CD4-positive, alpha-beta T cell (primary cell): ENCODE measurements at regions not wholly inside any gene's neighbourhood (a gene's known extent, or its start where the extent isn't known, plus 50 kb on each side); places are given as distances from the start of the nearest gene placed in this dataset.

Experiments
- ATAC-seq: fragments of 200-7000 bp; cut with Tn5 transposase; one replicate; pipeline ENCODE4 v1.10.0; 2022; ENCODE audit warnings: mild to moderate bottlenecking; ENCODE audit not compliant: poor library complexity
- CTCF ChIA-PET: fragments of 350-600 bp; sonication (Branson Sonifier 250); formaldehyde crosslinking; loops from one replicate; lab custom pipeline; 2021; ENCODE audit warnings: antibody characterized with exemption, inconsistent platforms; lab: Charles Lee
- POLR2A ChIA-PET: fragments of 350-600 bp; sonication (Branson Sonifier 250); formaldehyde crosslinking; loops from one replicate; lab custom pipeline; 2021; ENCODE audit warnings: antibody characterized with exemption, inconsistent platforms; lab: Charles Lee
- DNase-seq, 14 experiments: peaks; one replicate each; pipeline ENCODE4 v3.0.0-alpha.2; 2013 to 2020; ENCODE audit warnings: mixed read lengths in 2 of 14
- H3K27ac ChIP-seq, 2 donors: one replicate each; pipeline versions ENCODE4 v1.5.1 to v1.7.0; 2013; ENCODE audit warnings: low read length in 2 of 2, low read depth in 1 of 2, mild to moderate bottlenecking in 1 of 2
- H3K27me3 ChIP-seq, 2 experiments: 1 replicate in 1 of 2; 2 replicates in 1 of 2; pipeline versions ENCODE4 v1.6.1 to v1.7.0; 2013; ENCODE audit warnings: low read length in 2 of 2, control low read depth in 1 of 2, mild to moderate bottlenecking in 1 of 2, moderate library complexity in 1 of 2; ENCODE audit not compliant: insufficient read depth in 2 of 2, control insufficient read depth in 1 of 2
- H3K36me3 ChIP-seq: one replicate; pipeline ENCODE4 v1.6.1; 2013; ENCODE audit warnings: low read length, control low read depth; ENCODE audit not compliant: insufficient read depth
- H3K4me1 ChIP-seq: one replicate; pipeline ENCODE4 v1.6.1; 2013; ENCODE audit warnings: low read length, control low read depth; ENCODE audit not compliant: insufficient read depth
- H3K4me3 ChIP-seq: one replicate; pipeline ENCODE4 v1.5.1; 2013; ENCODE audit warnings: mild to moderate bottlenecking, low read length, moderate library complexity
- H3K9me3 ChIP-seq, 2 experiments: 1 replicate in 1 of 2; 2 replicates in 1 of 2; pipeline versions ENCODE4 v1.6.1 to v1.7.0; 2013; ENCODE audit warnings: low read length in 2 of 2, mild to moderate bottlenecking in 2 of 2, control low read depth in 1 of 2, moderate library complexity in 1 of 2; ENCODE audit not compliant: control insufficient read depth in 1 of 2, insufficient read depth in 1 of 2
- H3K27ac Mint-ChIP-seq: one replicate; pipeline ENCODE4 v1.8.0; 2020; ENCODE audit warnings: mixed read lengths
- H3K27me3 Mint-ChIP-seq: one replicate; pipeline ENCODE4 v1.8.0; 2021; ENCODE audit warnings: mixed read lengths
- H3K36me3 Mint-ChIP-seq: one replicate; pipeline ENCODE4 v1.8.0; 2021; ENCODE audit warnings: low read depth, mixed read lengths
- H3K4me1 Mint-ChIP-seq: one replicate; pipeline ENCODE4 v1.8.0; 2021; ENCODE audit warnings: low read depth, mixed read lengths
- H3K4me3 Mint-ChIP-seq: one replicate; pipeline ENCODE4 v1.8.0; 2020; ENCODE audit warnings: mild to moderate bottlenecking, mixed read lengths
- H3K9me3 Mint-ChIP-seq: one replicate; pipeline ENCODE4 v1.8.0; 2020; ENCODE audit warnings: mixed read lengths
- CTCF ChIP-seq: fragments of 200-600 bp; IDR thresholded peaks from one replicate; pipeline ENCODE4 v1.8.0; 2022; ENCODE audit warnings: antibody characterized with exemption, mild to moderate bottlenecking
- intact Hi-C, 2 experiments: fragments of 100-400 bp; cut with DNase I in 1 of 2; cut with micrococcal nuclease in 1 of 2; formaldehyde crosslinking; loops; one replicate each; pipeline versions ENCODE4 v1.15.1 to v1.9.0; 2023 to 2025; cut with DNase I, micrococcal nuclease

GRCh38 chr2:65845442-65846182, 413.2 kb upstream of the SPRED2 start:
- Histone ChIP-seq H3K36me3 (no peaks in the 10 kb centered on the region), H3K27me3 (no peaks in the 10 kb centered on the region), H3K9me3 (peaks cover 0 to 12% of the 10 kb centered on the region in 2 experiments), H3K4me1 (no peaks in the 10 kb centered on the region), H3K27ac (no peak overlapping the region), H3K4me3 (no peak overlapping the region)
- Mint-ChIP-seq H3K9me3 (peaks cover 3% of the 10 kb centered on the region), H3K4me3 (no peak overlapping the region), H3K4me1 (no peaks in the 10 kb centered on the region), H3K27ac (no peak overlapping the region), H3K36me3 (no peaks in the 10 kb centered on the region), H3K27me3 (peaks cover 5% of the 10 kb centered on the region)
- CTCF ChIA-PET: no interaction called here
- ATAC-seq (no peak), DNase-seq (no peak)
- TF ChIP-seq CTCF: no peak
- intact Hi-C loops: no loop called here
- POLR2A ChIA-PET: no interaction called here

GRCh38 chr2:65842104-65842503, 409.7 kb upstream of the SPRED2 start:
- no peaks in the 10 kb centered on the region for H3K36me3 ChIP-seq
- H3K9me3 ChIP-seq: peaks cover 0 to 5% of the 10 kb centered on the region in 2 experiments
- ChIA-PET POLR2A (no interaction called here), CTCF (no interaction called here)
- H3K36me3 Mint-ChIP-seq: no peaks in the 10 kb centered on the region
- DNase-seq (no peak), ATAC-seq (no peak)
- H3K27me3 ChIP-seq: no peaks in the 10 kb centered on the region
- no peak overlapping the region for H3K4me3 Mint-ChIP-seq
- H3K27ac Mint-ChIP-seq: no peak overlapping the region
- H3K9me3 Mint-ChIP-seq: peaks cover 3% of the 10 kb centered on the region
- H3K4me1 ChIP-seq: no peaks in the 10 kb centered on the region
- H3K4me1 Mint-ChIP-seq: no peaks in the 10 kb centered on the region
- intact Hi-C loops: no loop called here
- TF ChIP-seq CTCF: no peak
- peaks cover 5% of the 10 kb centered on the region for H3K27me3 Mint-ChIP-seq
- no peak overlapping the region for H3K27ac ChIP-seq
- no peak overlapping the region for H3K4me3 ChIP-seq

- Mint-ChIP-seq H3K27ac (no peak overlapping the region), H3K4me3 (no peak overlapping the region), H3K36me3 (no peaks in the 10 kb centered on the region), H3K27me3 (no peaks in the 10 kb centered on the region), H3K9me3 (peaks cover 2% of the 10 kb centered on the region), H3K4me1 (no peaks in the 10 kb centered on the region)
- Histone ChIP-seq H3K27me3 (no peaks in the 10 kb centered on the region), H3K4me1 (no peaks in the 10 kb centered on the region), H3K36me3 (no peaks in the 10 kb centered on the region), H3K4me3 (no peak overlapping the region), H3K9me3 (peaks cover 0 to 1% of the 10 kb centered on the region in 2 experiments), H3K27ac (no peak overlapping the region)
- ChIA-PET CTCF (no interaction called here), POLR2A (no interaction called here)
- ATAC-seq: no peak
- DNase-seq: no peak
- no peak for TF ChIP-seq CTCF
- intact Hi-C loops: no loop called here
These were observed 403.7 kb upstream of the SPRED2 start for GRCh38 chr2:65835975-65836549.
